Naive B cell (primary cell): ENCODE measurements at regions not wholly inside any gene's neighbourhood (a gene's known extent, or its start where the extent isn't known, plus 50 kb on each side); places are given as distances from the start of the nearest gene placed in this dataset.
"Not testable (repeated sequence)": the region's sequence is repeated elsewhere in the genome, so short reads cannot be mapped to it uniquely, and the experiment has no call there.

ENCODE experiments used
- ATAC-seq, 2 donors: fragments of 150-1000 bp; cut with Tn5 transposase; 2 replicates each; pipeline ENCODE4 v1.10.0; 2021; ENCODE audit warnings: low read depth in 2 of 2, mild to moderate bottlenecking in 2 of 2, moderate library complexity in 2 of 2
- DNase-seq: peaks from one replicate; pipeline ENCODE4 v3.0.0; 2022
- H3K27ac Mint-ChIP-seq, 6 donors: one replicate each; pipeline ENCODE4 v1.8.0; 2020 to 2022; ENCODE audit warnings: mild to moderate bottlenecking in 6 of 6, mixed read lengths in 6 of 6, moderate library complexity in 5 of 6, inconsistent platforms in 2 of 6
- H3K27me3 Mint-ChIP-seq, 3 donors: one replicate each; pipeline ENCODE4 v1.8.0; 2021 to 2022; ENCODE audit warnings: mixed read lengths in 3 of 3, mild to moderate bottlenecking in 1 of 3
- H3K36me3 Mint-ChIP-seq, 2 donors: one replicate each; pipeline ENCODE4 v1.8.0; 2020 to 2022; ENCODE audit warnings: mixed read lengths in 2 of 2, inconsistent platforms in 1 of 2, mild to moderate bottlenecking in 1 of 2
- H3K4me1 Mint-ChIP-seq, 3 donors: one replicate each; pipeline ENCODE4 v1.8.0; 2020 to 2022; ENCODE audit warnings: mixed read lengths in 3 of 3, inconsistent platforms in 1 of 3, mild to moderate bottlenecking in 1 of 3, moderate library complexity in 1 of 3
- H3K4me3 Mint-ChIP-seq, 8 donors: one replicate each; pipeline ENCODE4 v1.8.0; 2020 to 2022; ENCODE audit warnings: mild to moderate bottlenecking in 8 of 8, mixed read lengths in 8 of 8, moderate library complexity in 8 of 8, inconsistent platforms in 2 of 8
- H3K9me3 Mint-ChIP-seq, 7 donors: one replicate each; pipeline ENCODE4 v1.8.0; 2020 to 2022; ENCODE audit warnings: mixed read lengths in 7 of 7, mild to moderate bottlenecking in 5 of 7, inconsistent platforms in 2 of 7, moderate library complexity in 1 of 7

DNA sequence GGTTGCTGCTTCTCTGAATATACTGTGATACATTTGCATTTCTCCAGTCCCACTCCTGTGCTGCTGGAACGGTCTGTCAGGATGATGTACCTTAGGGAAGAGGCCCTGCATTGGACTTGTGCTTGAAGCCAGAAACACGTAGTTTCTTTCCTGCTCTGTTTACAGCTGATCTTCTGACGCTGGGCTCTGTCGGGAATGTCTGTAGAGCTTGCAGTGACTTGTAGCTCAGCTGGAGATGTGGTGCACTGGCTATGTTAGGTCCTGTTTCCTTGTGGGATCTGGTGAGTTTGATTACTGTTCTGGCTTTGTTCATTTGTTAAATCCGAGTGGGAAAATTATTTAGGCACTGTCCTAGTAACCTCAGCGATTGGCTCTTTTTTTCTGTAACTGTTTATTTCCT is 137.2 kb upstream of the WDR1 start:
- peaks cover 0 to 3% (median 0%) of the 10 kb centered on the region in 7 donors for H3K9me3 Mint-ChIP-seq
- peaks cover 19 to 63% (median 44%) of the 10 kb centered on the region in 3 donors for H3K27me3 Mint-ChIP-seq
- ATAC-seq, result no peak

DNA sequence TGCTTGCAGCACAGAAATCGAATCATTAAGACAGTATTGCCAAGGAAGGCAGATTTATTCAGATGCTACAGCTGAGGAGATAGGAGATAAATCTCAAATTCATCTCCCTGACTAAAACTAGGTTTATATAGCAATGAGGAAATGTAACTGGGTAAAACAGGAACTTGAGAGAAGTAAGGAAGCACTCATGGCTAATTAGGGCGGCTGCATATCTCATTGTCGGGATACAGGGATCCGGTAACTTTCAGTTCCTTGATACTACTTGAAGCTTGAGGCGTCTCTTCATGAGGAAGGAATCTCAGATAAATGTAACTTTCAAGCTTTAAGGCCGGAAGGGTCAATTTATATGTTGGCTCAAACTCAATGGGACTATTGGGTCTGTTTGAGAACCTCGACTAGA is 129.2 kb upstream of the WDR1 start:
- Mint-ChIP-seq H3K9me3 (no peaks in the 10 kb centered on the region), H3K4me3 (no peak overlapping the region), H3K36me3 (no peaks in the 10 kb centered on the region), H3K4me1 (no peaks in the 10 kb centered on the region), H3K27me3 (peaks cover 15 to 34% (median 27%) of the 10 kb centered on the region in 3 donors), H3K27ac (no peak overlapping the region)
- ATAC-seq, result no peak
- no peak for DNase-seq

More for the DNA sequence above, 137.2 kb upstream of the WDR1 start:
- Mint-ChIP-seq H3K4me3 (no peak overlapping the region), H3K27ac (no peak overlapping the region), H3K36me3 (no peaks in the 10 kb centered on the region), H3K4me1 (no peaks in the 10 kb centered on the region)
- no peak for DNase-seq

DNA sequence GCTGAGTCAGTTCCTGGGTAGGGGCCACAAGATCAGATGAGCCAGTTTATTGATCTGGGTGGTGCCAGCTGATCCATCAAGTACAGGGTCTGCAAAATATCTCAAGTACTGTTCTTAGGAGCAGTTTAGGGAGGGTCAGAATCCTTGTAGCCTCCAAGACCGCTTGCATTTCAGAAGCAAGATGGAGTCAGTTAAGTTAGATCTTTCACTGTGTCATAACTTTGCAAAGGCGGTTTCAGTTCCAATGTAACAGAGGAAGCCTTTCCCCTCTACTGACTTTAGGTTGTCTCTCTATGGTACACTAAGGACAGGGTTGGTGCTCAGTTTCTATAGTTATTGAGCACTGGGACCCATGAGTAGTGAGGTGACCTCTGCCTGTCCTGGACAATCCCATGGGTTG is 127.3 kb upstream of the WDR1 start:
- H3K27ac Mint-ChIP-seq, result peak overlapping the region in 1 of 6 donors; percentile 37
- ATAC-seq, result no peak
- H3K4me3 Mint-ChIP-seq, result no peak overlapping the region
- H3K4me1 Mint-ChIP-seq, result no peaks in the 10 kb centered on the region
- H3K9me3 Mint-ChIP-seq, result no peaks in the 10 kb centered on the region
- H3K27me3 Mint-ChIP-seq, result peaks cover 10 to 21% (median 19%) of the 10 kb centered on the region in 3 donors
- no peaks in the 10 kb centered on the region for H3K36me3 Mint-ChIP-seq
- DNase-seq, result no peak

DNA sequence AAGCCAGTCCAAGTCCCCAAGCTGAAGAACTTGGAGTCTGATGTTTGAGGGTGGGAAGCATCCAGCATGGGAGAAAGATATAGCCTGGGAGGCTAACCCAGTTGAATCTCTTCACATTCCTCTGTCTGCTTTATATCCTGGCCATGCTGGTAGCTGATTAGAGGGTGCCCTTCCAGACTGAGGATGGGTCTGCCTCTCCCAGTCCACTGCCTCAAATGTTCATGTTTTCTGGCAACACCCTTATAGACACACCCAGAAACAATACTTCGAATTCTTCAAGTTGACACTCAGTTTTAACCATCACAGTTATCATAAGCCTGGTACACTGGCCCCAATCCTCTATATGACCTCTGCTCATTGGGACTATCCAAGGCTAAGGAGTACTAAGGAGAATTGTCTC is 124.1 kb upstream of the WDR1 start:
- Mint-ChIP-seq H3K36me3 (no peaks in the 10 kb centered on the region), H3K9me3 (peaks cover 0 to 3% (median 0%) of the 10 kb centered on the region in 7 donors), H3K27me3 (peaks cover 13 to 17% (median 14%) of the 10 kb centered on the region in 3 donors), H3K27ac (no peak overlapping the region), H3K4me1 (no peaks in the 10 kb centered on the region), H3K4me3 (no peak overlapping the region)
- DNase-seq (no peak), ATAC-seq (no peak)

DNA sequence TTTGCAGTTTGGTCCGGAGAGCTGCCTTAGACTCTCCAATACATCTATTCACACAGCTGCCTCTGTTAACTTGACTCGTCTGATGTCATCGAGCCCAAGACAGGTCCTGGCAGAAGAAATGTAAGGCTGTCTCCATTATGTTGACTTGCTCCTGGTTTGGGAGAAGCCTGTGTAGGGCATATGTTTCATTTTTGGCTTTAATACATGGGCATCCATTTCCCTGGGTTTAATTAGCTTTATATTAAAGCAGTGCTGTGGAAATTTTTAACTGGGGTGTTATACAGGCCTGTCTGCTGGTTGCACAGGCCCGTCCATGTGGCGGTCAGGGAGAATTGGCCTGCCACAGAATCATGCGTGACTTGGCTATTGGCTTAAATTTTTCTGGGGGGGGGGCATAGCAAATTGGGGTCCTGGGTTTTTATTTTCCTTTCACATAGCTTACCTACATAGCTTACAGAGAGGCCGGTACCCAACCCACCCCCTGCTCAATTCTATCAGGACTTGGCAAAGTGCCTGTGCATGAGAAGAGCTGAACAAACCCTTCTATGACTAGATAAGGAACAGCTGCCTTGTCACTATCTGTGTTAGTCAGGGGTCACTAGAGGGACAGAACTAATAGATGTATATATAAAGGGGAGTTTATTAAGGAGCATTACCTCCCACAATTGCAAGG is 123.5 kb upstream of the WDR1 start:
- Mint-ChIP-seq H3K4me3 (no peak overlapping the region), H3K9me3 (peaks cover 0 to 3% (median 0%) of the 10 kb centered on the region in 7 donors), H3K4me1 (no peaks in the 10 kb centered on the region), H3K36me3 (no peaks in the 10 kb centered on the region), H3K27ac (no peak overlapping the region), H3K27me3 (peaks cover 15 to 17% (median 15%) of the 10 kb centered on the region in 3 donors)
- ATAC-seq, result no peak
- no peak for DNase-seq

DNA sequence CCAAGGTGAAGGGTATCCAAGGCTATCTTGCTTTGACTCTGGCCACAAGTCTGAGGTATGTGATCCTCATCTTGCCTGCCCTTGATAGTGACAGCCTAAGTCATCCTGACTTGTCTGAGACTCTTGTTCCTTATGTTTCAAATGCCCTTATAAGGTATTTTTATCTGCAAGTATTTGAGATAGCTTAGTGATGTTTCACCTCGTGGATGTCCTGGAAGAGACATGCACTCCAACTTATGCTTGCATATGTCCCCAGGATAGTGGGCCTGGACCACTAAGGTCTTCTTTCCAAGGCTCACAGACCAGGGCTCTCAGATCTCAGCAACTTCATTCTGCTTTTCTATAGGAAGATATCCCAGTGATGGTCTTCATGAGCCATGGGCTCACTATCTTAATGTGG is 120.5 kb upstream of the WDR1 start:
- no peaks in the 10 kb centered on the region for H3K4me1 Mint-ChIP-seq
- DNase-seq (no peak), ATAC-seq (no peak)
- no peaks in the 10 kb centered on the region for H3K36me3 Mint-ChIP-seq
- no peak overlapping the region for H3K27ac Mint-ChIP-seq
- H3K4me3 Mint-ChIP-seq, result no peak overlapping the region
- H3K9me3 Mint-ChIP-seq, result peaks cover 0 to 3% (median 0%) of the 10 kb centered on the region in 7 donors
- H3K27me3 Mint-ChIP-seq, result peaks cover 14 to 28% (median 27%) of the 10 kb centered on the region in 3 donors

DNA sequence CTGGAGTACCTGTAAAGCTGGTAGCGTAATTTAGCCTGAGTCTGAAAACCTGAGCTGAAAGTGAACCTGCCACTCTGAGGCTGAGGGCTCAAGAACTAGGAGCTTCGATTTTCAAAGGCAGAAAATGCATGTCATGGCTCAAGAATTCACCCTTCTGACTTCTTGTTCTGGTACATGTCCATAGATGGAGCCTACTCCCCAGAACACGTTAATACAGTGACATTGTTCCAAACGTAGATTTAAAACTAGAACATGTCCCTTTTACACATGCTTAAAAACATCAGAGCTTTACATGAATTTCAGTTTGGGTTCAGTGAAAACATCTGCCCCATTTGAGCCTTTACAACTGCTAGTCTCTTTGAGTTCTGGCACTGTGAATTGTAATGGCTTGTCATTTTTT is 115.5 kb upstream of the WDR1 start:
- Mint-ChIP-seq H3K9me3 (peaks cover 0 to 1% (median 0%) of the 10 kb centered on the region in 7 donors), H3K27ac (no peak overlapping the region), H3K4me1 (no peaks in the 10 kb centered on the region), H3K27me3 (peaks cover 9 to 24% (median 22%) of the 10 kb centered on the region in 3 donors), H3K36me3 (no peaks in the 10 kb centered on the region), H3K4me3 (no peak overlapping the region)
- DNase-seq (no peak), ATAC-seq (no peak)

DNA sequence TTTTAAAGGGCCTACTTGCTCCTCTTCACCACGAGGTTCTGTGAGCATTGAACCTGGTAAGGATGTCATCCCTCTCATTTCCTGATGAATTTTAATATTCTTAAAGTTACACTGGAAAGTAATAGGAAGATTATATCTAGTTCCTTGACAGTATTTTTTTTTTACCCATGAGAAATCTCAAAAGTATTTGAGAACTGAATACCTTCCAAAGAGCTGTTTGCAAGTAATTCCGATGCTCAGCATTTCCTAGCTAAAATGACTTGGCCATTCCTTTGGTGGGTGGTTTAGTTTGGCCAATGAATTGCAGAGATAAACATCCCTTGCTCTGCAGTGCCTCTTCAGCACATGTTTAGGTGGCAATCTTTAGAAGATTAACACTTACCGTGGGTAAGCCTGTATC is 110.2 kb upstream of the WDR1 start:
- no peak for ATAC-seq
- Mint-ChIP-seq H3K4me1 (no peaks in the 10 kb centered on the region), H3K36me3 (no peaks in the 10 kb centered on the region)

DNA sequence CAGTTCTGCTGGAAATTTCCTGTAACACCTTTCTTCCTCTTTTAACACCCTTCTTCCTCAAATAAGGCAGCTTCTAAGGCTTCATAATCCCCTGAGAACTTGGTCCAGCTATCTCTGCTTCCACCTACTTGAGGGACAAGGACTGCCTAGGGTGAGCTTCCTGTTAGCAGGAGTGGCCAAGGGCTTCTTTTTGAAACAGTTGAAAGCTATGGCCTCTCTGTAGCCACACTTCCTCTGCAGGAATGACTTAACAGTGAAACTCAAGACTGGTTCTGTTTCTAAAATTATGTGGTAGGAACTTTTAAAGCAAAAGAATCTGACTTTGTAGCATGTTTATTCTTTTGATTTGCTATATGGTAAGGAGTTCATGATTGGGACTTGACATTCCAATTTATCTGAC is 108.5 kb upstream of the WDR1 start:
- no peak overlapping the region for H3K4me3 Mint-ChIP-seq
- H3K36me3 Mint-ChIP-seq, result no peaks in the 10 kb centered on the region
- no peak for ATAC-seq
- no peak overlapping the region for H3K27ac Mint-ChIP-seq
- no peaks in the 10 kb centered on the region for H3K4me1 Mint-ChIP-seq
- no peaks in the 10 kb centered on the region for H3K27me3 Mint-ChIP-seq
- no peak for DNase-seq
- no peaks in the 10 kb centered on the region for H3K9me3 Mint-ChIP-seq

More for the DNA sequence above, 110.2 kb upstream of the WDR1 start:
- no peak overlapping the region for H3K4me3 Mint-ChIP-seq
- no peak for DNase-seq
- H3K27me3 Mint-ChIP-seq, result no peaks in the 10 kb centered on the region
- H3K9me3 Mint-ChIP-seq, result no peaks in the 10 kb centered on the region
- no peak overlapping the region for H3K27ac Mint-ChIP-seq

DNA sequence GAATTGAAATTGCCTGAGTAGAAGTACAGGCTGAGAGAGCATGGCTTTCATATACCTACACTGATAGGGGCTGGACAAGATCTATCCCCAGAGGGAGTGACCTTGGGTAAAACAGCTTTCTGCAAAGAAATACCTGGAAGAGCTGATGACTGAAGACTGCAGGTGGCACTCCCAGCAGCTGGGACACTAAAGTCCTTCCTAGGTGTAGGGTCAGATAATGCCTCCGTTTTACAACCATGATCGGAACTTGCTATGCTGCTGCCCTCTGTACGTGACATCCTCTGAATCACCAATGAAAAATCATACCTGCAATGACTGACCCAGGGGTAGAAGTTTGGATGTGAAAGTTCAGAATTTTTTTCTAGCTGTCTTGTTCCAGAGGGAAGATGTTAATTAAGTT is 107.2 kb upstream of the WDR1 start:
- no peak for ATAC-seq
- Mint-ChIP-seq H3K9me3 (no peaks in the 10 kb centered on the region), H3K4me3 (no peak overlapping the region), H3K36me3 (no peaks in the 10 kb centered on the region), H3K27me3 (no peaks in the 10 kb centered on the region), H3K27ac (no peak overlapping the region), H3K4me1 (no peaks in the 10 kb centered on the region)
- no peak for DNase-seq

DNA sequence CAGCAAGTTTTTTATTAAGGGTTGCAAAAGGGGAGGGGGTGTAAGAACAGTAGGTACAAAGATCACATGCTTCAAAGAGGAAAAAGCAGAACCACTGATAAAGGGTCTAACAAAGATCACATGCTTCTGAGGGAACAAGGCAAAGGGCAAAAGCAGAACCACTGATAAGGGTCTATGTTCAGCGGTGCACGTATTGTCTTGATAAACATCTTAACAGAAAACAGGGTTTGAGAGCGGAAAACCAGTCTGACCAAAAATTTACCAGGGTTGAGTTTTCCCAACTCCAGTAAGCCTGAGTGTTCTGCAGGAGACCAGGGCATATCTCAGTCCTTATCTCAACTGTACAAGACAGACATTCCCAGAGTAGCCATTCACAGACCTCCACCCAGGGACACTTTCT is 96.9 kb upstream of the WDR1 start:
- H3K27me3 Mint-ChIP-seq, DNase-seq, ATAC-seq, H3K36me3 Mint-ChIP-seq, H3K27ac Mint-ChIP-seq, H3K9me3 Mint-ChIP-seq, H3K4me3 Mint-ChIP-seq, H3K4me1 Mint-ChIP-seq: not testable (repeated sequence)

DNA sequence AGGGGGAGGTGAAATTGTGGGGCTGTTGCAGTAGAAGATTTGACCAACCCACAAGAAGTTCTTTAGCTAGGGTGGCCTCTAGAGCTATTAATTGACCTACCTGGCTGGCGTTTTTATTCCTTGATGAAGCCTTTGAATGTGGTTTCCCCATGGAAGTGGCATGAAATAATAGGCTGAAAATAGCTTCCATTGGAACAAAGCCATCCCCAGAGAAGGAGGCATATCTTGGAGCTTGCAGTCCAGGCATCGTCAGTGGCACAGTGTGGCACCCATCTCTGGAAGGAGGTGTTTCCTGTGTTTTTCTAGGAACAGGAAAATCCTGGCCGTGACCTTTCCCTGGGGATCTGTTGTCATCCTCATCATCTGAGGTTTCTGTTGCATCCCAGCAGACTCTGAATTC is 96.3 kb upstream of the WDR1 start:
- peaks cover 0 to 6% (median 0%) of the 10 kb centered on the region in 7 donors for H3K9me3 Mint-ChIP-seq
- ATAC-seq, result no peak
- H3K4me3 Mint-ChIP-seq, result no peak overlapping the region

DNA sequence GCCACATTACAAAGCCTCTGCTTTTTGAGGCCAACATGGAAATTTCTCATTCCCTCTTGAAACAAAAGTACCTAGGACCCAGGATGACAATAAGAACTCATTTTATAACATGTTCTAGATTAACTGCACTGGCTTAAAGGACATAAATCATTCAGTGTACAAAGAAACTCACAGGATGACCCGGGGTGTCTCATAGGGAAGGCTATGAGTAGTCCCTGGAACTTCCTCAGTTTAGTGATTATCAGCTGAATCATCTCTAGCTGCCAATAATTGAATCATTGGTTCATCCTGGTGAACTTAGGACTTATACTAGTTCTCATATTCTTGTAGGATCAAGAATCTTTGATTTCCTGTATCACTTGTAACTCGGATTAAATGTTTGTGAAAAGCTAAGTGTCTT is 95.8 kb upstream of the WDR1 start:
- H3K27ac Mint-ChIP-seq, result no peak overlapping the region
- no peak overlapping the region for H3K4me3 Mint-ChIP-seq
- ATAC-seq, result no peak
- H3K36me3 Mint-ChIP-seq, result no peaks in the 10 kb centered on the region
- no peaks in the 10 kb centered on the region for H3K4me1 Mint-ChIP-seq
- no peak for DNase-seq
- H3K27me3 Mint-ChIP-seq, result peaks cover 0 to 13% (median 10%) of the 10 kb centered on the region in 3 donors
- H3K9me3 Mint-ChIP-seq, result peaks cover 0 to 6% (median 0%) of the 10 kb centered on the region in 7 donors

More for the DNA sequence above, 96.3 kb upstream of the WDR1 start:
- no peak for DNase-seq
- H3K36me3 Mint-ChIP-seq, result no peaks in the 10 kb centered on the region
- H3K27me3 Mint-ChIP-seq, result peaks cover 0 to 10% (median 8%) of the 10 kb centered on the region in 3 donors
- peak overlapping the region in 1 of 6 donors; percentile 33 for H3K27ac Mint-ChIP-seq
- no peaks in the 10 kb centered on the region for H3K4me1 Mint-ChIP-seq

DNA sequence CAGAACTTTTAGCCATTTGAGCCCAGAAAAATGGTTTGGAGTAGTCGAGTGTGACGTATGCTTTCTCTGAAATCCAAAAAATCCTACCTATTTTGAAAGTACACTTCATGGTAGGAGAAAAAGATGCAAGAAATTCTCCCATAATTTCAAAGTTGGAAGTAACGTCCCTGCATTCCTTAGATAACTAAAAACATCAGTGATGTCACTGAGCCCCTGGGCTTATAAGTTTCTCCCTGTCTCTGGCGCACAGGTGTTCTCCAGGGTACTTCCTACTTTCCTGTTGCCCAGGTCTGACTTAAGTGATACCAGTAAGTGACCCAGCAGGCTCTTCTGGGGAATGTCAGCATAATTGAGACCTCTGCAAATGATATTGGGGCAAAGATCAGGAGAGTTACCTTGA is 90.5 kb upstream of the WDR1 start:
- peaks cover 0 to 3% (median 0%) of the 10 kb centered on the region in 7 donors for H3K9me3 Mint-ChIP-seq
- DNase-seq (no peak), ATAC-seq (no peak)
- H3K4me1 Mint-ChIP-seq, result no peaks in the 10 kb centered on the region
- H3K27me3 Mint-ChIP-seq, result peaks cover 8 to 25% (median 24%) of the 10 kb centered on the region in 3 donors
- H3K4me3 Mint-ChIP-seq, result no peak overlapping the region
- H3K27ac Mint-ChIP-seq, result no peak overlapping the region
- no peaks in the 10 kb centered on the region for H3K36me3 Mint-ChIP-seq
